Activated B cell treated with CpG ODN at 0.5 μM for 24 hours (primary cell): ENCODE measurements at regions not wholly inside any gene's neighbourhood (a gene's known extent, or its start where the extent isn't known, plus 50 kb on each side); places are given as distances from the start of the nearest gene placed in this dataset.

Source experiments
- ATAC-seq: fragments of 200-7000 bp; cut with Tn5 transposase; one replicate; pipeline ENCODE4 v1.10.0; 2021; ENCODE audit warnings: low read depth, mild to moderate bottlenecking, moderate library complexity
- CTCF ChIA-PET: fragments of 350-600 bp; sonication (Branson Sonifier 250); formaldehyde crosslinking; loops from one replicate; lab custom pipeline; 2021; ENCODE audit warnings: antibody characterized with exemption; lab: Charles Lee
- POLR2A ChIA-PET: fragments of 350-600 bp; sonication (Branson Sonifier 250); formaldehyde crosslinking; loops from one replicate; lab custom pipeline; 2021; ENCODE audit warnings: antibody characterized with exemption; lab: Charles Lee
- DNase-seq: peaks from one replicate; pipeline ENCODE4 v3.0.0; 2022
- H3K27ac Mint-ChIP-seq: one replicate; pipeline ENCODE4 v1.8.0; 2020; ENCODE audit warnings: mixed read lengths
- H3K27me3 Mint-ChIP-seq: one replicate; pipeline ENCODE4 v1.8.0; 2021; ENCODE audit warnings: mixed read lengths
- H3K36me3 Mint-ChIP-seq: one replicate; pipeline ENCODE4 v1.8.0; 2021; ENCODE audit warnings: low read depth, mixed read lengths
- H3K4me1 Mint-ChIP-seq: one replicate; pipeline ENCODE4 v1.8.0; 2021; ENCODE audit warnings: mixed read lengths
- H3K4me3 Mint-ChIP-seq: one replicate; pipeline ENCODE4 v1.8.0; 2020; ENCODE audit warnings: mild to moderate bottlenecking, mixed read lengths
- H3K9me3 Mint-ChIP-seq: one replicate; pipeline ENCODE4 v1.8.0; 2020; ENCODE audit warnings: mixed read lengths
- CTCF ChIP-seq: fragments of 200-600 bp; IDR thresholded peaks from one replicate; pipeline ENCODE4 v1.8.0; 2022; ENCODE audit warnings: antibody characterized with exemption, mild to moderate bottlenecking
- intact Hi-C: fragments of 100-400 bp; cut with micrococcal nuclease; formaldehyde crosslinking; loops from one replicate; pipeline ENCODE4 v1.15.1; 2024

- Mint-ChIP-seq H3K4me3 (no peak overlapping the region), H3K9me3 (no peaks in the 10 kb centered on the region), H3K36me3 (no peaks in the 10 kb centered on the region), H3K27me3 (no peaks in the 10 kb centered on the region), H3K4me1 (peaks cover 9% of the 10 kb centered on the region), H3K27ac (no peak overlapping the region)
- CTCF ChIA-PET, result no interaction called here
- ATAC-seq, result no peak
- POLR2A ChIA-PET, result no interaction called here
- no peak for DNase-seq
- intact Hi-C loops, result no loop called here
- no peak for TF ChIP-seq CTCF
Measured at GRCh38 chr3:61356685-61357084, 105.4 kb upstream of the FHIT start.

- peaks cover 9% of the 10 kb centered on the region for H3K4me1 Mint-ChIP-seq
- DNase-seq, result no peak
- no peaks in the 10 kb centered on the region for H3K9me3 Mint-ChIP-seq
- no peak overlapping the region for H3K4me3 Mint-ChIP-seq
- no peak overlapping the region for H3K27ac Mint-ChIP-seq
- TF ChIP-seq CTCF, result no peak
- H3K27me3 Mint-ChIP-seq, result no peaks in the 10 kb centered on the region
- CTCF ChIA-PET, result interaction anchor here (0.8 to 1.0 kb wide), 2 partner anchors 13 to 1500 kb away, joined by 3 to 4 read pairs; no protein-coding TSS in a partner anchor
- intact Hi-C loops, result no loop called here
- POLR2A ChIA-PET, result no interaction called here
- H3K36me3 Mint-ChIP-seq, result no peaks in the 10 kb centered on the region
- no peak for ATAC-seq
Measured at GRCh38 chr3:61357902-61358301, 106.7 kb upstream of the FHIT start.

- peak; percentile 21 for ATAC-seq
- CTCF ChIA-PET, result no interaction called here
- intact Hi-C loops, result no loop called here
Measured at GRCh38 chr3:61358364-61358763, 107.1 kb upstream of the FHIT start.

GRCh38 chr3:61360297-61360965 is 109.2 kb upstream of the FHIT start:
- no peaks in the 10 kb centered on the region for H3K36me3 Mint-ChIP-seq
- no peaks in the 10 kb centered on the region for H3K27me3 Mint-ChIP-seq
- CTCF ChIA-PET, result no interaction called here
- H3K27ac Mint-ChIP-seq, result no peak overlapping the region
- H3K9me3 Mint-ChIP-seq, result peaks cover 4% of the 10 kb centered on the region
- POLR2A ChIA-PET, result interaction anchor here (0.6 kb wide), 1 partner anchor 286 kb away, joined by 3 read pairs; no protein-coding TSS in a partner anchor
- no peak overlapping the region for H3K4me3 Mint-ChIP-seq
- no peak for DNase-seq
- H3K4me1 Mint-ChIP-seq, result peaks cover 5% of the 10 kb centered on the region
- intact Hi-C loops, result no loop called here
- no peak for ATAC-seq
- no peak for TF ChIP-seq CTCF

More at GRCh38 chr3:61358364-61358763, 107.1 kb upstream of the FHIT start:
- TF ChIP-seq CTCF, result no peak
- H3K27ac Mint-ChIP-seq, result no peak overlapping the region
- peaks cover 9% of the 10 kb centered on the region for H3K4me1 Mint-ChIP-seq
- no peaks in the 10 kb centered on the region for H3K27me3 Mint-ChIP-seq
- H3K4me3 Mint-ChIP-seq, result no peak overlapping the region
- no peak for DNase-seq
- no peaks in the 10 kb centered on the region for H3K9me3 Mint-ChIP-seq
- H3K36me3 Mint-ChIP-seq, result no peaks in the 10 kb centered on the region
- POLR2A ChIA-PET, result no interaction called here

GRCh38 chr3:61369678-61370077 is 118.4 kb upstream of the FHIT start:
- Mint-ChIP-seq H3K27ac (no peak overlapping the region), H3K27me3 (no peaks in the 10 kb centered on the region), H3K4me3 (no peak overlapping the region), H3K9me3 (no peaks in the 10 kb centered on the region), H3K36me3 (no peaks in the 10 kb centered on the region), H3K4me1 (no peaks in the 10 kb centered on the region)
- intact Hi-C loops, result no loop called here
- DNase-seq (no peak), ATAC-seq (no peak)
- no peak for TF ChIP-seq CTCF
- ChIA-PET CTCF (no interaction called here), POLR2A (no interaction called here)
